ENCODE measurements at regions not wholly inside any gene's neighbourhood (a gene's known extent, or its start where the extent isn't known, plus 50 kb on each side); places are given as distances from the start of the nearest gene placed in this dataset.

- H3K4me3 ChIP-seq = no peak overlapping the region
These were observed 54.6 kb upstream of the COX10 start for GRCh38 chr17:14014657-14015056.

DNA sequence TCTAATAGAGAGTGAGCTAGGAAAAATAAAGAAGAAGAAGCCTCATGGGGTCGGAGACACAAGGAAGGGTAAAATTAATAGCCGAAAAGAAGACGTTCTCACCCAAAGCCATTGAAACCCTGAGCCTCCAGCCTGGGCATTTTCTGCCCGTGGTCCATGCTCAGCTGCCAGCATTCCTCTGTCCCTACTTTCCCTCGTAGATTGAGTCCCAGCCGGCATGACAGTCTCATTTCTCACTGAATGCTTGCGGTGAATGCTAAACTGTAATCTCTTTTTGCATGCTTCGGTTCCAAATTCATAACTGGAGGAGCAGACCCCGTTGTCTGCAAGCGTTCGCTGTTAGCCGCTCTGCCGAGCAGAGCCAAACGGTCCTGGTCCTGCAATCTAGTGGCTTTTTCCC is 54.0 kb upstream of the COX10 start:
- no peaks in the 10 kb centered on the region for H3K9me3 ChIP-seq
- H3K27me3 ChIP-seq = no peaks in the 10 kb centered on the region
- H3K4me1 ChIP-seq = no peaks in the 10 kb centered on the region
- no peak overlapping the region for H3K27ac ChIP-seq
- TF ChIP-seq Cebpa-rat (IDR thresholded peaks at IDR 0.05) = no peak
- no peak overlapping the region for H3K9ac ChIP-seq
- no peaks in the 10 kb centered on the region for H3K36me3 ChIP-seq
- no peak overlapping the region for H3K4me3 ChIP-seq
- no peak overlapping the region for H3K4me2 ChIP-seq
- no peaks in the 10 kb centered on the region for H4K20me1 ChIP-seq

More at GRCh38 chr17:14014657-14015056, 54.6 kb upstream of the COX10 start:
- Histone ChIP-seq H3K9me3 (no peaks in the 10 kb centered on the region), H3K4me1 (no peaks in the 10 kb centered on the region), H3K4me2 (no peak overlapping the region), H3K36me3 (no peaks in the 10 kb centered on the region), H3K27me3 (no peaks in the 10 kb centered on the region), H3K9ac (no peak overlapping the region), H3K27ac (no peak overlapping the region), H4K20me1 (no peaks in the 10 kb centered on the region)
- no peak for TF ChIP-seq Cebpa-rat (IDR thresholded peaks at IDR 0.05)

DNA sequence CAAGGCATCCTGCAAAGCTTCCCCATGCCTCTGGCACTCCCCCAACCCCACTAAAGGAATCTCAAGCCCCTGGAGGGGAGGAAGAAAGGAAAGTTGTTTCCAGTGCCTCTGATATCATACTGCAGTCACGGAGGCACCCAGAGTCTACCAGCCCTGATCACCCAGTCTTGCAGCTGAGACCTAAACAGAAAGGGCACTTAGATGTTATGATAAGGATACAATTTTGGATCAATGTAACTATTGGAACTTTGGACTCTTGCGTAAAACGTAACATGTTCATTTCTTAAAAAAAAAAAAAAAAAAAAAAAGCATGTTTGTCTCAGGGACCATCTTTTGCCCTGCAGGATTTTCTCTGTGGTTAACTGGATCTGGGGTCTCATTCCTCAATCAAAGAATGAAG is 52.4 kb upstream of the COX10 start:
- H3K9me3 ChIP-seq = no peaks in the 10 kb centered on the region
- H3K4me1 ChIP-seq = no peaks in the 10 kb centered on the region
- H4K20me1 ChIP-seq = no peaks in the 10 kb centered on the region
- no peaks in the 10 kb centered on the region for H3K27me3 ChIP-seq
- H3K27ac ChIP-seq = no peak overlapping the region
- no peak overlapping the region for H3K9ac ChIP-seq
- H3K36me3 ChIP-seq = no peaks in the 10 kb centered on the region
- no peak for TF ChIP-seq Cebpa-rat (IDR thresholded peaks at IDR 0.05)
- no peak overlapping the region for H3K4me3 ChIP-seq
- H3K4me2 ChIP-seq = no peak overlapping the region

- Histone ChIP-seq H3K9me3 (no peaks in the 10 kb centered on the region), H3K36me3 (no peaks in the 10 kb centered on the region), H3K27ac (no peak overlapping the region), H3K9ac (no peak overlapping the region), H3K4me3 (no peak overlapping the region), H3K4me1 (no peaks in the 10 kb centered on the region), H4K20me1 (no peaks in the 10 kb centered on the region), H3K4me2 (no peak overlapping the region), H3K27me3 (no peaks in the 10 kb centered on the region)
- no peak for TF ChIP-seq Cebpa-rat (IDR thresholded peaks at IDR 0.05)
These were observed 49.9 kb upstream of the COX10 start for GRCh38 chr17:14019186-14019956.

All from BLaER1 (cell line).